NCI-H510A treated with DMSO at 0.1 percent for 48 hours (cell line): ENCODE measurements at regions not wholly inside any gene's neighbourhood (a gene's known extent, or its start where the extent isn't known, plus 50 kb on each side); places are given as distances from the start of the nearest gene placed in this dataset.
"Not testable (repeated sequence)": the region's sequence is repeated elsewhere in the genome, so short reads cannot be mapped to it uniquely, and the experiment has no call there.

Experiments
- DNase-seq: peaks from one replicate; lab custom pipeline; 2025; lab: John Stamatoyannopoulos, UW

GRCh38 chr2:89296820-89297398 lies 605.4 kb downstream of the RPIA start:
- not testable (repeated sequence) for DNase-seq

GRCh38 chr2:89299196-89299595 lies 607.7 kb downstream of the RPIA start:
- DNase-seq, result not testable (repeated sequence)

GRCh38 chr2:89305623-89306022 lies 614.1 kb downstream of the RPIA start:
- not testable (repeated sequence) for DNase-seq

- DNase-seq, result not testable (repeated sequence)
Observed at GRCh38 chr2:89306869-89307637, 615.6 kb downstream of the RPIA start.

- DNase-seq, result not testable (repeated sequence)
Observed at GRCh38 chr2:89318990-89319389, 627.5 kb downstream of the RPIA start.

- DNase-seq, result not testable (repeated sequence)
Observed at GRCh38 chr2:89325894-89326293, 634.4 kb downstream of the RPIA start.

GRCh38 chr2:89326455-89326854 lies 635.0 kb downstream of the RPIA start:
- DNase-seq, result not testable (repeated sequence)

GRCh38 chr2:89328790-89329189 lies 637.3 kb downstream of the RPIA start:
- not testable (repeated sequence) for DNase-seq
